Fibroblast of gingiva (primary cell): ENCODE measurements at regions not wholly inside any gene's neighbourhood (a gene's known extent, or its start where the extent isn't known, plus 50 kb on each side); places are given as distances from the start of the nearest gene placed in this dataset.

Experiments used
- DNase-seq: peaks from one replicate; pipeline ENCODE4 v3.0.0-alpha.2; 2011; ENCODE audit warnings: low read depth

- peak; percentile 50 for DNase-seq
Observed at GRCh38 chr6:74879976-74880375, 325.9 kb downstream of the COL12A1 start.

DNA sequence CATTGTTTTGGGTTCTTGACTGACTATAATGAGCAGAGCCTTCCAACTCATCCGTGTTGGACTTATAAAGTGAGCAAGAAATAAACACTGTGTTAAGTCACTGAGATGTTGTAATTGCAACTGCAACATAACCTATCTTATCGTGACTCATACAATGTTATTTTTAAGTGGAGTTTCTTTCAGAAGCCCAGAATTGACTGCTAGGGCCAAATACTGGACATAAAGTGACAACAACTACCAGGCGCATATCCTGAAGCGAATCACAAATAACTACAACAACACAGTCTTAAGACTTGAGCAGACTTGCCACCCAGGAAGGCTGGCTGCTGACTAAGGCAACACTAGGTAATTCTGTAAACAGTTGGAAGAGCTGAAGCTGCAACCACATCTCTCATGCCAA is 326.6 kb downstream of the COL12A1 start:
- DNase-seq, result peak; percentile 86

- DNase-seq, result no peak
Observed at GRCh38 chr6:74875193-74875592, 330.7 kb downstream of the COL12A1 start.

- no peak for DNase-seq
Observed at GRCh38 chr6:74872754-74873476, 332.9 kb downstream of the COL12A1 start.

GRCh38 chr6:74871757-74872156 is 334.1 kb downstream of the COL12A1 start:
- DNase-seq, result peak; percentile 44

- no peak for DNase-seq
Observed at GRCh38 chr6:74870403-74870802, 335.4 kb downstream of the COL12A1 start.

DNA sequence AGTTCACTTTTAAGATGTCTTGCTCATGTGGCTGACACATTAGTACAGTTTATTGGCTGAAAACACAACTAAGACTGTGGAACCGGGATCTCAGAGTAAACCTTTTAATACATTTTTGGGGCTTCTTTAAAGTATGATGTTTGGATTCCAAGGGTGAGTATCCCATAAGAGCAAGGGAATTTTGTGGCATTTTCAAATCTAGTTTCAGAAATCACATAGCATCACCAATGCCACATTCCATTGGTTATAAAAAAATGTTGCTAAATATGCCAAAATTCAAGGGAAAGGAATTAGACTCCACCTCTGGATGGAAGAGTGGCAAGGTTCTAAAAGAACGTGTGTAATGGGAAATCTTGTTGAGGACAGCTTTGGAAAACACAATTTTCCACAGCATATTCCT is 338.6 kb downstream of the COL12A1 start:
- no peak for DNase-seq

- DNase-seq, result no peak
Observed at GRCh38 chr6:74863968-74864367, 341.9 kb downstream of the COL12A1 start.

- no peak for DNase-seq
Observed at GRCh38 chr6:74860456-74860855, 345.4 kb downstream of the COL12A1 start.

GRCh38 chr6:74857157-74857556 is 348.7 kb downstream of the COL12A1 start:
- no peak for DNase-seq

- DNase-seq, result peak; percentile 79
Observed at GRCh38 chr6:74853991-74854390, 351.9 kb downstream of the COL12A1 start.

DNA sequence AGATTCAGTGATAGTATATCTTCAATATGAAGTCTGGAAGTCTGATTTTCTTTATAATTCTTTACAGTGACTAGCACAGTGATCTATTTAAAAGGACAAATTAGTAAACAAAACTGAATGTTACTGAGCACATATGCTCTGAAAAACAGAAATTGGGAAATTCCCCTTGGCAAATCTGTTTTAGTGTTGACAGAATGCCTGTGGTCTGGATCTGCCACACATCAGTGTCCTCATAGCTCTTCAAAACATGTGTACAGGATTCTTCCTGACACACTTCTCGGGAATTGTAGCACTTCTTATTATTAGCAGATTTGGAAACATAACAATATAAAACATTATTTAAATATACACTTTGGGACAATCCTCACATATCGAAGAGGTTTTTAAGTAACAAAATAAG is 354.3 kb downstream of the COL12A1 start:
- peak; percentile 89 for DNase-seq

GRCh38 chr6:74840953-74841352 is 364.9 kb downstream of the COL12A1 start:
- DNase-seq, result no peak

- peak; percentile 74 for DNase-seq
Observed at GRCh38 chr6:74834967-74835366, 370.9 kb downstream of the COL12A1 start.

GRCh38 chr6:74826263-74826662 is 379.6 kb downstream of the COL12A1 start:
- DNase-seq, result no peak

DNA sequence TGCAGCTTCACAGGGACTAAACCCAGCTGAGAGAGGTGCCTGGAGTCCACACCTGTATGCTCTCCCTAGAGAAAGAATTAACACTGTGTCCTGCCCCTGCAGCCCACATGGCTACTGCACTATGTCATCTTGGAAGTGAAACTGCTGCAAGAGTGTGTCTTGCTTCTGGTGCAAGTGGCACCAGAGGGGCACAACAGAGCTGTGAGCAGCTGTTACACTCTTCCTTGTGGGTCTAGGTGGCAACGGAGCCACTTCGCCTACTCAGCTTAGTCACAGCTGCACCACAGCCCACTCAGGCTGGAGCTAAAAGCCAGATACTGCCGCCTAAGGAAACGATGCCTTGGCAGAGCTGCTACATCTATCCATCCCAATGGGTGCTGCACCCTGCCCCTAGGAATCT is 391.4 kb downstream of the COL12A1 start:
- no peak for DNase-seq

DNA sequence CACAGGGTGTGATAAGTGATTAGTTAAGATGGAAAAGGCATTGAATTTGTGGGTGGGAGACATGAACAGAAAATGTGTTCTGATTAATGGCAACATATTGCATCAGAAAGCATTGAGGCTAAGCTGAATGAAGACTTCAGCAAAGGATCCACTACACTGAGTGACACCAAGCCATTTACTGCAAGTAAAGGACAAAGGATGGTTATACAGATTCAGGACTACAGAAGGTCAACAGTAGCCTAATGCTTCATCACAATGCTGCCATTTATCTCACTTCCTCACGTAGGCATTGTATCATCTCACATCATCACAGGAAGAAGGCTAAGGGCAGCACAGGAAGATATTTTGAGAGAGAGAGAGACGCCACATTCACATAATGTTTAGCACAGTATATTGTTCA is 398.2 kb downstream of the COL12A1 start:
- no peak for DNase-seq

- DNase-seq, result no peak
Observed at GRCh38 chr6:74805916-74806696, 399.7 kb downstream of the COL12A1 start.

DNA sequence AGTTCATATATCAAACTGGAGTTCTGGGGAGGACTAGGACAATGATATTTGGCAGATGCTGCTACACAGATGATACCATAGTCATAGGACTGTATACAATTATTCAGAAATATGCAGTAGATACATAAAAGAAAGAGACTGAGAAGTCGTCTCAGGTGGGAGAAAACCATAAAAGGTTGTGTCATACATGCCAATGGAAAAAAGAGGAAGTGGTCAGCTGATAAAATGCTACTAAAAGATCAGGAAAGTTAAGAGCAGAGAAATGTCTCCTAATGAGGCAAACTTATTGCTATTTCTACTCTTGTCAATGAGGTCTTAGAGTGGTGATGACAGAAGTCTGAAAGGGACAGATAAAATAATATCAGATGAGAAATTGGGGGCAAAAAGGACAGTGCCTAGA is 407.6 kb downstream of the COL12A1 start:
- no peak for DNase-seq

DNA sequence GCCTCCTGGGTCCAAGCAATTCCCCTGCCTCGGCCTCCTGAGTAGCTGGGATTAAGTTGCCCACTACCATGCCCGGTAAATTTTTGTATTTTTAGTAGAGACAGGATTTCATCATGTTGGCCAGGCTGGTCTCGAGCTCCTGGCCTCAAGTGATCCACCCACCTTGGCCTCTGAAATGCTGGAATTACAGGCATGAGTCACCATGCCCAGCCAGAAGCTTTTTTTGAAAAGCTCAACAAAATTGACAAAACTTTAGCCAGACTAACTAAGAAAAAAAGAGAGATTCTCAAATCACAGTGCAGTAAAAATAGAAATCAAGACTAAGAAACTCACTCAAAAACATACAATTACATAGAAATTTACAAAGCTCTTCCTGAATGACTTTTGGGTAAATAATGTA is 420.6 kb downstream of the COL12A1 start:
- DNase-seq, result no peak

- peak; percentile 13 for DNase-seq
Observed at GRCh38 chr6:74782346-74782745, 423.5 kb downstream of the COL12A1 start.

GRCh38 chr6:74780831-74781230 is 425.0 kb downstream of the COL12A1 start:
- peak; percentile 14 for DNase-seq

GRCh38 chr6:74768738-74769137 is 437.1 kb downstream of the COL12A1 start:
- DNase-seq, result no peak

DNA sequence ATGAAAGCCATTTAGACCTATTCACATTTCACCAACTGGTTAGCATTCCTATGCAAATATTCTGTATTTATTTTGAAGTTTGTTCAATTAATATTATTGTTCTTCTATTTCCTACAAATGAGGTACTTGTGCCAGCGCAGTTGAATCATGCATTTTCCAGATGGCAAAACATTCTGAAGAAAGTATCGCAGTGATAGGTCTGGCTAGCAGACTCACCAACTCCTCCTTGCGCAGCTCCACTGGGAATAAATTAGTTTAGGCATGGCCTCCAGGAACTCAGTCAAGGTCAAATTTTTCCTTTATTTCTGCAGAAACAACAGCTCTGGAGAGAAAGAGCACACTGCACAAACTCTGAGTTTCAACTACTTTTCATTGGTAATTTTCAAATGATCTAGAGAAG is 437.7 kb downstream of the COL12A1 start:
- peak; percentile 81 for DNase-seq
